GM18511 (cell line): ENCODE measurements at regions not wholly inside any gene's neighbourhood (a gene's known extent, or its start where the extent isn't known, plus 50 kb on each side); places are given as distances from the start of the nearest gene placed in this dataset.

Experiments used
- ATAC-seq: cut with Tn5 transposase; IDR thresholded peaks from one replicate; pipeline ENCODE4 v1.9.1; 2021; ENCODE audit warnings: mild to moderate bottlenecking, moderate library complexity; ENCODE audit not compliant: unreplicated experiment

- ATAC-seq, result no peak
Measured at GRCh38 chr11:108994887-108995286, 330.0 kb downstream of the DDX10 start.

GRCh38 chr11:108997826-108998225 is 333.0 kb downstream of the DDX10 start:
- ATAC-seq, result no peak

- no peak for ATAC-seq
Measured at GRCh38 chr11:109000531-109000930, 335.7 kb downstream of the DDX10 start.

- ATAC-seq, result no peak
Measured at GRCh38 chr11:109001585-109001984, 336.7 kb downstream of the DDX10 start.

DNA sequence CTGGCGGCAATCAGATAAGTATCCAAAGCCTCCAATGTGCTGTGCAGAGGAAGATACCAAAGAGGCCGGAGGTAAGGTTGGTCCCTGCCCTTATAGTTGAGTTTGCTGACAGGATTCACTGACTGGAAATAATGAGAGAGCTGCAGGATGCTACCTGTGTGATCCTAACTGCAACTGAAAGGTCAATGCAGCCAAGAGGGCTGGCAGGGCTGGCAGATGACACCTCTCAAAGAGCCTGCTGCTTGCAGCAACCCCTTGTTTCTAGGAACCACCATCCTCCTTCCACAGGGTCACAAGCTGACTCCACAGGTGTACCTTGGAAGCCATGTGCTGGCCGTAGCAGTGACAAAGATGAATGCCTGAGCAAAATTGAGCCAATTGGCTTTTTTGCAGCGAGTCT is 348.1 kb downstream of the DDX10 start:
- no peak for ATAC-seq

GRCh38 chr11:109015283-109015682 is 350.4 kb downstream of the DDX10 start:
- no peak for ATAC-seq

DNA sequence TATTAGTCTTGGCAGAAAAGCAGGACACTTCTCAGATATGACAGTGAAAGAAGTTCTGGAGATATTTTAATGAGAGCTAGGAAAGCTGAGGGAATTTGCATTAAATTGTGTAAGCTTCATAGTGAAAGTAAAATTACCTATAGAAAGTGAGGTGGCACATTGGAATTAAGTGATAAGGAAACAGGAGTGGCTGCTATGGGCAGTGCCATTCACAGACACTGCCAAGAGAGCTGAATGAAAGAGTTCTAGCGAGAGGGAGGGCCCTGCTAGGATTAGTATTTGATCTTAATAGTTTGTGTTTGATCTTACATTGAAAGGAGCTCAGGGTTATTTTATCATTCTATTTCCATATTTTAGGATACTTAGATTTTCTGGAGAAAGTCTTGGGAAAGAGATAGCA is 351.9 kb downstream of the DDX10 start:
- ATAC-seq, result no peak

- ATAC-seq, result no peak
Measured at GRCh38 chr11:109017489-109017888, 352.6 kb downstream of the DDX10 start.

DNA sequence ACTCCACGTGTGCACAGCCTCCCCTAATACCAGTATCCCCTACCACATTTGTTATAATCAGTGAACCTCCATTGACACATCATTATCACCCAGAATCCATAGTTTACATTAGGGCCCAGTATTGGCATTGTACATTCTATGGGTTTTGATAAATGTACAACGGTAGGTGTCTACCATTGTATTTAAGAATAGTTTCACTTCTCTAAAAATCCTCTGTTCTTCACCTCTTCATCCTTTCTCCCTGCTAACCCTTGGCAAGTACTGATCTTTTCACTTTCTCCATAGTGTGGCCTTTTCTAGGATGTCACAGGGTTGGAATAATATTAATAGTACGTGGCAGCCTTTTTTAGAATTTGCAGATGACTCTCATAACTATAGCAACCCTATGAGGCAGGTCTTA is 353.8 kb downstream of the DDX10 start:
- ATAC-seq, result no peak

- ATAC-seq, result no peak
Measured at GRCh38 chr11:109019342-109019936, 354.6 kb downstream of the DDX10 start.

DNA sequence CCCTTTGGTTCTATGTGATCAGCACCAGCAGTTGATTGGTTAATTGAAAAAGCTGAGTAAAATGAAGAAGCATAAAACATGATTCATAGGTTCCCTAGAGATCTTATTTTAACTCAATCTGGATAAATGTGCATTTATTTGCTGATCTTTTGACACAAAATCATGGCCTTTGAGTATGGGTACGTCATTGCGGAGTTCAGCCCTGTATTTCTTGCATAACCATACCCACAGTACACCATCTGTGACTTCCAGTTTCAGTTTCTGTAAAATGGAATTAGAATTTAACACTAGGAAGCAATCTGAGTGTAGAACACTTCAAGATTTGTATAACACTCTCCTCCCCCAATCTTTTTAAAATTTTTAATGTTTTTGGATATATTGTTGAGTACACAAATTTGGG is 358.2 kb downstream of the DDX10 start:
- no peak for ATAC-seq

GRCh38 chr11:109026891-109027489 is 362.1 kb downstream of the DDX10 start:
- ATAC-seq, result no peak

DNA sequence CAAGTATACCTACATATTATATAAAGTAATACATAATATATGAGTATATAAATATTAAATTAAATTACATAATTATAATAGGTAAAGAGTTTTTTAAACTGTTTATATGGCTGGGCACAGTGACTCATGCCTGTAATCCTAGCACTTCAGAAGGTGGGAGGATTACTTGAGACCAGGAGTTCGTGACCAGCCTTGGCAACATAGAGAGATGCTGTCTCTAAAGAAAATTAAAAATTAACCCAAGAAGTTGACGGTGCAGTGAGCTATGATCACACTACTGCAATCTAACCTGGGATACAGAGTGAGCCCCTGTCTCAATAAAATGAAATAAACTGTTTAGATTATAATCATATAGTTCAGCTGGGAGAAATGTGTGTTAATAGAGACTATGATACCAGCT is 363.0 kb downstream of the DDX10 start:
- no peak for ATAC-seq

GRCh38 chr11:109029927-109030326 is 365.1 kb downstream of the DDX10 start:
- ATAC-seq, result no peak

GRCh38 chr11:109033627-109034338 is 368.9 kb downstream of the DDX10 start:
- ATAC-seq, result no peak

DNA sequence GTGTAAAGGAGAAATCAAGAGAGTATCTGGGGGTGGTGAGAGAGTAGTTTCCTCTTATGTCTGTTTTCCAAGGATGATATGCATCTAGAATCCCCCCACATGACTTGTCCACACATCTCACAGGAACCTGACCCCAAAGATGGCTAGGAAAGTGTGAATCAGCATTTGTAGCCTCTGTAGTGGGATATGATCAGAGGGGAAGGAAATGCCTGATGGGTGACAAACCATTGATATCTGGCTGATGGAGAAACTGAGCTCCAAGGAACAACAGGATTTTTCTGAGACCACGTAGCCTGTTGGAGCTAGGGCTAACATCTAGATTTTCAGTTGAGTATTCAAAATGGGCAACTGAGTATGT is 369.4 kb downstream of the DDX10 start:
- ATAC-seq, result no peak

DNA sequence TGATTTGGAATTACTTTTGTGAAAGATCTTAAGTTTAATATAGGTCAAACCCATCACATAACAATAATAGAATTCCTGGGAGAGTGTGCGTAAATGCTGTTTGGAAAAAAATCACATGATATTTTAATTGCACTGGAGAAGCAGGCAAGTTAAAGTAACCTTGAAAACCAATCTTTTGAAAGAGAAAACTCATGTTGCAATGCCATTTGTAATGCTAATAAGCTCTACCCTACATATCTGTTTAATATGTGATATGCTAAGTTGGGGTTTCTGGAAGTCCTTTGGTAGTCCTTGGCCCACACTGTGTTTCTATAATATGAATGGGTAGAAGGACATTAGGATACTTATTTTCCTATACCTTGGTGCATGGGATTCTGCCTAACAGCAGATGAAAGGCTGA is 370.4 kb downstream of the DDX10 start:
- no peak for ATAC-seq

GRCh38 chr11:109036011-109036410 is 371.1 kb downstream of the DDX10 start:
- ATAC-seq, result no peak

- ATAC-seq, result no peak
Measured at GRCh38 chr11:109037856-109038780, 373.2 kb downstream of the DDX10 start.

GRCh38 chr11:109039611-109040010 is 374.7 kb downstream of the DDX10 start:
- ATAC-seq, result no peak

DNA sequence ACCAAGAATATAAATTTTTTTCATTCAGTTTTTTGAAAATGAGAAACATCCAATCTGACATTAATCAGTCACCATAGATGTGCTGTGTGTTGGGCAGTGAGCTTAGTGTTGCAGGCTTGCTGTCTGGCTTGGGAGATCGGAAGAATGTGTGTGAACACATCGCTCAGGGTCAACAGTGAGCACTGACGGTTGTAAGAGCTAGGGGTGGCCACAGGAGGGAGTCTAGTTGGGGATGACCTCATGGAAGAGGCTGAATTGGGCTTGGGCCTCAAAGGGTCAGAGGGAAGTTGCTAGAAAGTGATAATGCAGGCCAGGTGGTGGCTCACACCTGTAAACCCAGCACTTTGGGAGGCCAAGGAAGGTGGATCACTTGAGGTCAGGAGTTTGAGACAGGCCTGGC is 375.4 kb downstream of the DDX10 start:
- no peak for ATAC-seq
